HUES48 (cell line): ENCODE measurements at regions not wholly inside any gene's neighbourhood (a gene's known extent, or its start where the extent isn't known, plus 50 kb on each side); places are given as distances from the start of the nearest gene placed in this dataset.

Experiments
- H3K27ac ChIP-seq: one replicate; pipeline ENCODE4 v1.7.0; 2013; ENCODE audit warnings: low read depth, low read length, inconsistent platforms
- H3K27me3 ChIP-seq: 2 replicates; pipeline ENCODE4 v1.6.1; 2013; ENCODE audit warnings: mild to moderate bottlenecking, low read length; ENCODE audit not compliant: control insufficient read depth, insufficient read depth
- H3K36me3 ChIP-seq: 2 replicates; pipeline ENCODE4 v1.6.1; 2013; ENCODE audit warnings: low read length; ENCODE audit not compliant: control insufficient read depth, insufficient read depth
- H3K4me1 ChIP-seq: 2 replicates; pipeline ENCODE4 v1.6.1; 2013; ENCODE audit warnings: mild to moderate bottlenecking, low read length; ENCODE audit not compliant: control insufficient read depth, insufficient read depth
- H3K4me3 ChIP-seq: 2 replicates; pipeline ENCODE4 v1.5.1; 2013; ENCODE audit warnings: mild to moderate bottlenecking, low read depth, low read length
- H3K9ac ChIP-seq: 2 replicates; pipeline ENCODE4 v1.6.1; 2013; ENCODE audit warnings: mild to moderate bottlenecking, low read depth, low read length, moderate library complexity
- H3K9me3 ChIP-seq: 2 replicates; pipeline ENCODE4 v1.6.1; 2013; ENCODE audit warnings: low read length; ENCODE audit not compliant: control insufficient read depth, insufficient read depth

DNA sequence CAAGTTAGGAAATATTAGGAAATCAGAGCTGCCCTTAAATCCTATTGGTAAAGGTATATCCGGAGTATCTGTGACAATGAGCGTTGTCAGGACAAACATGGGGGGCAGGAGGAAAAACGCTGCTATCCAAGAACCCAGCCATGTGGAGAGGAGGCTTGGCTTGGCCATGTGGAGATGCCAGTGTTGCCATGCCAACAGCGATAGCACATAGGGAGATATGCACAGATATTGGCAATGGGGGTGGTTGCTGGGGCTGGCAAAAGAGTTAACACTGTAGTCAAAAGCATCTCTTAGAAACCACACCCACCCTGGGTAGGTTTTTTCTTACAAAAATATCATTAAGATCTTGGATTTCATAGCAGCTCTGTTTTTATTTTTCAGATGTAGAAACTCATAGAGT, 106.4 kb upstream of the ASTN2 start:
- Histone ChIP-seq H3K4me1 (no peaks in the 10 kb centered on the region), H3K27ac (no peak overlapping the region), H3K9ac (no peak overlapping the region), H3K4me3 (no peak overlapping the region), H3K27me3 (no peaks in the 10 kb centered on the region), H3K36me3 (no peaks in the 10 kb centered on the region), H3K9me3 (no peaks in the 10 kb centered on the region)

DNA sequence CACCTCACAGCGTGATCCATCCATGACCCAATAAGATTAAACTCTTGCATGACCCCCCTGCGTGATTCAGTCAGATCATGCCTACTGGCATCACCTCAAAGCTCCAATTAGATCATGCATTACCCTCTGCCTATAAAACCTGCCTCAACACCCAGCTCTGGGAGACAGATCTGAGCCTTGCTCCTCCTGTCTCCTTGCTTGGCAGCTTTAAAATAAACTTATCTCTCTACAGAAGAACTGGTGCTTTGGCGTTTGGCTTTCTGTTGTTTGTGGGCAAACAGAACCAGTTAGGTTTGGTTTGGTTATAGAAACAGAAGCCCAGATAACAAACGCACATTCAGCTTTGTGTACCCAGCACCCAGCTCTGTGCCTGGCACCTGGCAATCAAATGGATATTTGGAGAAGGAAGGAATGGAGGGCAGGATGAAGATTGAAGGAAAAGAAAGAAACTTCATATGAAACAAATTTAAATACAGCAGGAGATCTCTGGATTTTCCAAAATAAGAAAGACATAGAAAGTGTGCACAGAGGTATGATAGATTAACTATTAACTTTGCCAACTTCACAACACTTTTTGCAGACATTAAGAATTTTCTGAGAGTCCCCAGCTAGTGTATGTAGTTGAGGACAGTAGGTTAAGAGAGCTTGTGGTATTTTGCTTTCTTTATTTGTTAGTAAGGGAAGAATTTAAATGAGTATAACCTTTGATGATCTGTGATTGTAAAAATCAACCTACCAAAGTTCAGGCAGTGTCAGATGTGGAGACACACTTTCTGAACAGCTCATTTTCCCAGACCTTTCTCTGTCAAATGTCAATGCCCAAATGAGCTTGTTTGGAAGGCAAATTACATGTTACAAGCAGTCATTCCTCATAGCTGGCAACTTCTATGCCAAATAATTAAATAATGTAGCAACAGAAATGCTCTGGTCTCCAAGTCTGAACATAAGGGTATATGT, 102.1 kb upstream of the ASTN2 start:
- Histone ChIP-seq H3K4me1 (no peaks in the 10 kb centered on the region), H3K4me3 (no peak overlapping the region), H3K27me3 (no peaks in the 10 kb centered on the region), H3K9me3 (no peaks in the 10 kb centered on the region), H3K27ac (no peak overlapping the region), H3K36me3 (no peaks in the 10 kb centered on the region), H3K9ac (no peak overlapping the region)

DNA sequence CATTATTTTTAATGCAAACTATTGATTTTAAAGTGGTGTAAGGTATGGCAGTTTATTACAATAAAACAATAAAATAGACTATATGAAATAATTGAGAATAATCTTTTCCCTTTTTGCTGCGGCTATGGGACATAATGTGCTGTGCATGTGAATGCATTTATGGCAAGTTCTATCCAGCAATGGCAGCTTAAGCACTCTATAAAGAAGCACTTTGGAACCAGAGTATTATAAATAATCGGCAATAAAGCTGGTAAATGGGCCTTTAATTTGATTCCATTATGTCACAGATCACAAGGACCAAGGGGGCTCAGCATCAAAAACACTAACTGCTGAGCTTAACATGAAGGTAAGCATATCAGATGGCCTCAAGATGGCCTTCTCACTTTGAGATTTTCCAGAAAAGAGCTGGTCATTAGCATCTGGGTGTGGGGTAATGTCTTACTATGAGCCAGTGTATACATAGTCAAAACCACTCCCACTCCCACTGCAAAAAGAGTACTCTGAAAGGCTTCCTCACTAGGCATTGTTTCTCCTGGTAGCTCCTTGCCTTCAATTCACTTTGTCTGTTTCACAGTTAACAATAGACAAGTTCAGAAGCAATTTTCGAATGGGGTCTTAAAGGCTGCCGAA, 97.1 kb upstream of the ASTN2 start:
- H3K4me1 ChIP-seq, result no peaks in the 10 kb centered on the region
- H3K27me3 ChIP-seq, result no peaks in the 10 kb centered on the region
- H3K36me3 ChIP-seq, result no peaks in the 10 kb centered on the region
- H3K9ac ChIP-seq, result no peak overlapping the region
- no peak overlapping the region for H3K4me3 ChIP-seq
- no peaks in the 10 kb centered on the region for H3K9me3 ChIP-seq
- no peak overlapping the region for H3K27ac ChIP-seq

DNA sequence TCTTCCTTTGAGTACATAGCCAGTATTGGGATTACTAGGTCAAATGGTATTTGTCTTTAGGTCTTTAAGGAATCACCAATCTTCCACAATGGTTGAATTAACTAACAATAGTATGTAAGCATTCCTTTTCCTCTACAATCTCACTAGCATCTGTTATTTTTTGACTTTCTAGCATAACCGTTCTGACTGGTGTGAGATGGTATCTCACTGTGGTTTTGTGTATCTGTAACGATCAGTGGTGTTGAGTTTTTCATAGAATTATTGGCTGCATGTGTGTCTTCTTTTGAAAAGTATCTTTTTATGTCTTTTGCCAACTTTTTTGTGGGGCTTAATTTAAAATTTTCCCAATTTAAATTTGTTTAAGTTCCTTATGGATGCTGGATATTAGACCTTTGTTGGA, 81.5 kb upstream of the ASTN2 start:
- H3K27ac ChIP-seq, result no peak overlapping the region
- H3K36me3 ChIP-seq, result no peaks in the 10 kb centered on the region
- H3K4me1 ChIP-seq, result 0 out of 2 replicates have a peak, but pooled peaks cover 7% of the 10 kb centered on the region
- H3K9me3 ChIP-seq, result no peaks in the 10 kb centered on the region
- H3K4me3 ChIP-seq, result no peak overlapping the region
- H3K9ac ChIP-seq, result no peak overlapping the region
- no peaks in the 10 kb centered on the region for H3K27me3 ChIP-seq

DNA sequence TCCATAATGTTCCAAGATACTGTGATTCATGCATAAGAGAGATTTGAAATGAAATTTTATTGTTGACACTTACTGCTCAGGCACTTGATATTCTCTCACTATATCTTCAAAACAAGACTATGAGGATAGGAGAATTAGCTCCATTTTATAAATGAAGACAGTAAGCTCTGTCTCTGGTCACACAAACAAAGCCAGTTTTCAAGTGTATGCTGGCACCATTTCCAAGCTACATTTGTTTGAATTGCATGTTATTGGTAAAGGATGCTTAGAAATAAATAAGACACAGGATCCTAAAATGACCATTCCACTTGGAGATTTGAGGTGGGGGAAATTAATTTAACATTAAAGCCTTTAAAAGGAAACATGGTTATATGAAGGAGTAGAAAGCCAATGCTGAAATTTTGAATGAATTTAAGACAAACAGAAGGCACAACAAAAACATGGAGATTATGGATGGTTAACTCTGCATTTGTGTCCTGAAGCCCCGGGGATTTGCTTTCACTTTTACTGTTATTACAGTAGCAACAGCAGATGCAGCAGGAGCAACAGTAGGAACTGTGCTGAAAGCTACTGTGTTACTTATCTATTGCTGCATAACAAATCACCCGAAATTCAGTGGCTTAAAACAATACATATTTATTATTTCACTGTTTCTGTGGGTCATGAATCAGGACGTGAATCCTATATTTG, 79.7 kb upstream of the ASTN2 start:
- no peaks in the 10 kb centered on the region for H3K36me3 ChIP-seq
- no peak overlapping the region for H3K4me3 ChIP-seq
- H3K9me3 ChIP-seq, result no peaks in the 10 kb centered on the region
- H3K4me1 ChIP-seq, result 0 out of 2 replicates have a peak, but pooled peaks cover 11% of the 10 kb centered on the region
- H3K27ac ChIP-seq, result no peak overlapping the region
- H3K9ac ChIP-seq, result no peak overlapping the region
- H3K27me3 ChIP-seq, result no peaks in the 10 kb centered on the region

DNA sequence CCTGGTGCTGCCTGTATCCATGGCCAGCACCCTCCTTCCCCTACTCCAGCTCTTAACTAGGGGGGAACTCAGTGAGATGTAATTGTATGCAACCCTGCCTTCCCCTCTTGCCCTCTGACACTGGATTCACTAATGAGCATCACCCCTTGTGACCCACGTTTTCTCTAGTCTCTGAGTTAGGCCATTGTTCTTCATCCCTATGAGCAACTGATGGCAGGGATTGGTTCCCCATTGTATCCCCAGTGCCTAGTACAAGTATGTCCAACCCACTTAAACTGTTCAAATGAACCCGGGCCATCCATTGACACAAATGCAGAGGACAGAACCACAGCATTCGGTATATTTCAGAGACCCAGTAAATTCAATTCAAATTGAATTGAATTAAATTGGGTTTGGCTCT, 77.6 kb upstream of the ASTN2 start:
- H3K27me3 ChIP-seq, result no peaks in the 10 kb centered on the region
- no peak overlapping the region for H3K9ac ChIP-seq
- no peaks in the 10 kb centered on the region for H3K36me3 ChIP-seq
- 0 out of 2 replicates have a peak, but pooled peaks cover 14% of the 10 kb centered on the region for H3K4me1 ChIP-seq
- no peak overlapping the region for H3K27ac ChIP-seq
- H3K4me3 ChIP-seq, result no peak overlapping the region
- no peaks in the 10 kb centered on the region for H3K9me3 ChIP-seq

DNA sequence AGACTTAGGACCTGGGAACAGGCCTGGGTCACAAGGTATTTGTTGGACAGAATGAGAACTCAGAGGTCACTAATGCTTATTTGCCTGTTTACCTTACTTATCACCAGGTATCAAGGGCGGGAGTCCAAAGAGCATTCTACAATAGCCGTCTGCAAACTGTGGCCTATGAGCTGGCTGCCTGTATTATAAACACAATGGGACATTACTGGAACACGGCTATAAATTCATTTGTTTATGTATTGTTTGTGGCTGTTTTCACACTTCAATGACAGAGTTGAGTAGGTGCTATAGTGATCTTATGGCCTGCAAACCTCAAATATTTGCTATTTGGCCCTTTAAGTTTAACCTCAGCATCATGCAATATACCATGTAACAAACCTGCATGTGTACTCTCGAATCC, 76.6 kb upstream of the ASTN2 start:
- 0 out of 2 replicates have a peak, but pooled peaks cover 14% of the 10 kb centered on the region for H3K4me1 ChIP-seq
- no peaks in the 10 kb centered on the region for H3K36me3 ChIP-seq
- no peak overlapping the region for H3K4me3 ChIP-seq

DNA sequence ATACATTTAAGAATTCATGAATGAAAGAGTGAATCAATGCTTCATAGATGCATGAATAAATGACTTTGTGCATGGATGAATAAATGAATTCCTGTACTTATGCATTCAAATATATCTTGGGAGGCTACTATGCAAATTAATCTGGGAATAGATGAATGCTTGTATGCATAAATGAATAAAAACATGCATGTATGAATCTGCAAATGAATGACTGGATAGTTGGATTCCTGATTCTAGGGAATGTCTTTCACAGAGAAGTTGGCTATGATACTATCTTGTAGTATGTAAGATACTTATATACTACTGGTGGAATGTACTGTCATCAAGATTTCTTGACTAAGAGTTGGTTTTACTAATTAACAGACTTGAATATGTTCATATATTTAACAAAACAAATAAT, 75.3 kb upstream of the ASTN2 start:
- H3K36me3 ChIP-seq, result no peaks in the 10 kb centered on the region
- H3K9ac ChIP-seq, result no peak overlapping the region
- H3K27ac ChIP-seq, result no peak overlapping the region
- H3K27me3 ChIP-seq, result no peaks in the 10 kb centered on the region
- H3K4me1 ChIP-seq, result peaks cover 19% of the 10 kb centered on the region
- H3K9me3 ChIP-seq, result no peaks in the 10 kb centered on the region
- H3K4me3 ChIP-seq, result no peak overlapping the region

More for the DNA sequence above, 76.6 kb upstream of the ASTN2 start:
- H3K9me3 ChIP-seq, result no peaks in the 10 kb centered on the region
- H3K27ac ChIP-seq, result peak overlapping the region; percentile 46
- no peaks in the 10 kb centered on the region for H3K27me3 ChIP-seq
- H3K9ac ChIP-seq, result no peak overlapping the region

DNA sequence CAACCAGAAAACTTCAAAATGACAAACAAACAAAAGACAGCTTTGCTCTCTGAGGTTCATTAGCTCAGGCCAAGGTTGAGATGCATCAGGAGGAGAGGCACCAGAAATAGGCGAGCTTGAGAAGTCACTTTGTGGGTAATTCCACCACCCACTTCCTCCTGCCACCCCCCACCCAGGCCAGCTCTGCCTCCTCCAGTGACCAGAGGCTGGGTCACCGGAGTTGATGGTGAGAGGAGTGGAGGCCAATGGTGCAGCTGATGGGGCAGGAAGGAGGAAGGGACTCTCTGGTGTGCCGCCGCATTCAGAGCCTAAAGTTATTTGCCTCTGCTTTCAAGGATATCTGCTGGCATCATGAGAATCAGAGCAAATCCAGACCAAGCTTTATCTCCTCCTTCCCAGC, 73.8 kb upstream of the ASTN2 start:
- Histone ChIP-seq H3K27ac (no peak overlapping the region), H3K27me3 (no peaks in the 10 kb centered on the region), H3K36me3 (no peaks in the 10 kb centered on the region), H3K4me1 (peaks cover 21% of the 10 kb centered on the region), H3K9me3 (no peaks in the 10 kb centered on the region), H3K9ac (no peak overlapping the region), H3K4me3 (no peak overlapping the region)

DNA sequence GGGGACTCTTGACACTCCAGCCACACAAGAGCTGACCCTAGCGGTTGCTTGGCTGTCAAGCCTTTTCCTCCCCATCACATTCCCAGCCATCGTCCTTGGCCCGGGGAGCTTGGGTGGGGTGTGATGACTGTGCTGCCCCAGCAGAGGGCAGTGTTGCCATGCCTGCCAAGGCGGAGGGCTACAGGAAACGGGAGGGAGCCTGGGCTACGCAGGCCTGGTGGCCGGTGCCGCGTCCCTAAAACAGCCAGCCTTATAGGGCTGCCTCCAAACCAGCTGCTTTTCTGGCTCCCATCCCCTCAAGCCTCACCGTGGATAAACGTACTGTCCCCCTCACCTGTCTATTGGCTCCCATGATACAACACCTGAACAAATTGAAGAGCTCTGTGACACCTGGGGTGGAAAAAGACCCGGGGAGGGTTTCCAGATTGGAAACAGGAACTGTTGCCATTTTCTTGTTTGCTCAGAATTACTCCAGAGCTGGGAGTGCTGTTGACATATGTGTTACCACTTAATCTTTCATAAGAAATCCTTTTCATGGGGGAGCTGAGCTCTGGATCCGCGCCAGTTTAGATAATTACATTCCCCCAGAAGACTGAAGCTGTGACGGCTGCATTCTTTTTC, 72.8 kb upstream of the ASTN2 start:
- Histone ChIP-seq H3K4me3 (no peak overlapping the region), H3K9ac (no peak overlapping the region), H3K27ac (no peak overlapping the region), H3K4me1 (peaks cover 21% of the 10 kb centered on the region), H3K36me3 (no peaks in the 10 kb centered on the region), H3K9me3 (no peaks in the 10 kb centered on the region), H3K27me3 (no peaks in the 10 kb centered on the region)
